ENCODE measurements at regions not wholly inside any gene's neighbourhood (a gene's known extent, or its start where the extent isn't known, plus 50 kb on each side); places are given as distances from the start of the nearest gene placed in this dataset.
"Not testable (repeated sequence)": the region's sequence is repeated elsewhere in the genome, so short reads cannot be mapped to it uniquely, and the experiment has no call there.

GRCh38 chr18:39305766-39306165 is 1740.2 kb upstream of the CELF4 start:
- DNase-seq: no peak

GRCh38 chr18:39302481-39302880 is 1736.9 kb upstream of the CELF4 start:
- no peak for DNase-seq

GRCh38 chr18:39299152-39299551 is 1733.6 kb upstream of the CELF4 start:
- DNase-seq: no peak

- DNase-seq: no peak
Observed at GRCh38 chr18:39297225-39297624, 1731.6 kb upstream of the CELF4 start.

- no peak for DNase-seq
Observed at GRCh38 chr18:39296293-39296888, 1730.8 kb upstream of the CELF4 start.

GRCh38 chr18:39276764-39277163 is 1711.2 kb upstream of the CELF4 start:
- no peak for DNase-seq

GRCh38 chr18:39274535-39274934 is 1708.9 kb upstream of the CELF4 start:
- DNase-seq: no peak

- DNase-seq: no peak
Observed at GRCh38 chr18:39272230-39272629, 1706.6 kb upstream of the CELF4 start.

- DNase-seq: no peak
Observed at GRCh38 chr18:39271654-39272053, 1706.1 kb upstream of the CELF4 start.

- no peak for DNase-seq
Observed at GRCh38 chr18:39260565-39260964, 1695.0 kb upstream of the CELF4 start.

- no peak for DNase-seq
Observed at GRCh38 chr18:39259736-39260135, 1694.1 kb upstream of the CELF4 start.

GRCh38 chr18:39244242-39244641 is 1678.6 kb upstream of the CELF4 start:
- DNase-seq: no peak

GRCh38 chr18:39241534-39241933 is 1675.9 kb upstream of the CELF4 start:
- no peak for DNase-seq

GRCh38 chr18:39238981-39239660 is 1673.5 kb upstream of the CELF4 start:
- peak in 1 of 2 donors; percentile 37 for DNase-seq

GRCh38 chr18:39235118-39235719 is 1669.6 kb upstream of the CELF4 start:
- DNase-seq: no peak

GRCh38 chr18:39232937-39233336 is 1667.3 kb upstream of the CELF4 start:
- DNase-seq: no peak

- no peak for DNase-seq
Observed at GRCh38 chr18:39232490-39232889, 1666.9 kb upstream of the CELF4 start.

GRCh38 chr18:39230086-39230803 is 1664.6 kb upstream of the CELF4 start:
- no peak for DNase-seq

GRCh38 chr18:39227769-39228168 is 1662.2 kb upstream of the CELF4 start:
- DNase-seq: not testable (repeated sequence)

- DNase-seq: no peak
Observed at GRCh38 chr18:39225373-39225772, 1659.8 kb upstream of the CELF4 start.

- DNase-seq: no peak
Observed at GRCh38 chr18:39223283-39223682, 1657.7 kb upstream of the CELF4 start.

GRCh38 chr18:39215920-39216319 is 1650.3 kb upstream of the CELF4 start:
- no peak for DNase-seq

GRCh38 chr18:39211461-39211860 is 1645.9 kb upstream of the CELF4 start:
- no peak for DNase-seq

GRCh38 chr18:39209173-39209572 is 1643.6 kb upstream of the CELF4 start:
- no peak for DNase-seq

Measured in hippocampal formation (tissue), 2 donors.